OCI-LY1 (cell line): ENCODE measurements at regions not wholly inside any gene's neighbourhood (a gene's known extent, or its start where the extent isn't known, plus 50 kb on each side); places are given as distances from the start of the nearest gene placed in this dataset.

Experiments
- H2AFZ ChIP-seq: fragments of 200-600 bp; sonication (generic), shearing (Covaris generic); 2 replicates; pipeline ENCODE4 v1.6.0; 2014; ENCODE audit warnings: antibody characterized with exemption, mild to moderate bottlenecking, low read length
- H3F3A ChIP-seq: fragments of 200-600 bp; sonication (generic), shearing (Covaris generic); 2 replicates; pipeline ENCODE4 v1.6.0; 2014; ENCODE audit warnings: mild to moderate bottlenecking, antibody characterized with exemption, low read length, moderate library complexity; ENCODE audit not compliant: insufficient read depth
- H3K27ac ChIP-seq: fragments of 200-600 bp; sonication (generic); 2 replicates; pipeline ENCODE4 v1.5.1; 2014; ENCODE audit warnings: low read length, mixed run types, mild to moderate bottlenecking, low read depth; ENCODE audit not compliant: poor library complexity, severe bottlenecking
- H3K27me3 ChIP-seq: fragments of 200-600 bp; sonication (generic); 2 replicates; pipeline ENCODE4 v1.6.0; 2014; ENCODE audit warnings: antibody characterized with exemption, mild to moderate bottlenecking, low read length, moderate library complexity; ENCODE audit not compliant: insufficient read depth
- H3K36me3 ChIP-seq: fragments of 200-600 bp; sonication (generic); 2 replicates; pipeline ENCODE4 v1.6.1; 2014; ENCODE audit warnings: mild to moderate bottlenecking, antibody characterized with exemption, low read length, moderate library complexity, mixed read lengths; ENCODE audit not compliant: insufficient read depth
- H3K4me1 ChIP-seq: fragments of 200-600 bp; sonication (generic); 2 replicates; pipeline ENCODE4 v1.5.1; 2014; ENCODE audit warnings: mild to moderate bottlenecking, low read length, moderate library complexity; ENCODE audit not compliant: insufficient read depth, severe bottlenecking
- H3K4me2 ChIP-seq: fragments of 200-600 bp; sonication (generic), shearing (Covaris generic); 2 replicates; pipeline ENCODE4 v1.6.1; 2014; ENCODE audit warnings: low read length
- H3K4me3 ChIP-seq: fragments of 200-600 bp; sonication (generic); 2 replicates; pipeline ENCODE4 v1.5.1; 2014; ENCODE audit warnings: low read length, low read depth, mild to moderate bottlenecking, mixed read lengths; ENCODE audit not compliant: poor library complexity, severe bottlenecking
- H3K79me2 ChIP-seq: fragments of 200-600 bp; shearing (Covaris generic); 2 replicates; pipeline ENCODE4 v1.6.1; 2016; ENCODE audit warnings: mixed run types, low read length, mixed read lengths; ENCODE audit not compliant: insufficient read depth
- H3K9ac ChIP-seq: fragments of 200-600 bp; sonication (generic), shearing (Covaris generic); 2 replicates; pipeline ENCODE4 v1.6.1; 2014; ENCODE audit warnings: mild to moderate bottlenecking, low read length, mixed read lengths
- H3K9me2 ChIP-seq: fragments of 200-600 bp; sonication (generic), shearing (Covaris generic); 2 replicates; pipeline ENCODE4 v1.6.1; 2014; ENCODE audit warnings: low read depth, mild to moderate bottlenecking, low read length, mixed read lengths
- H3K9me3 ChIP-seq: fragments of 200-600 bp; shearing (Covaris generic); 2 replicates; pipeline ENCODE4 v1.6.1; 2014; ENCODE audit warnings: low read length, mixed read lengths
- H4K20me1 ChIP-seq: fragments of 200-600 bp; sonication (generic), shearing (Covaris generic); 2 replicates; pipeline ENCODE4 v1.6.0; 2016; ENCODE audit warnings: mild to moderate bottlenecking, low read length; ENCODE audit not compliant: insufficient read depth
- EZH2 ChIP-seq: fragments of 200-600 bp; sonication (generic), shearing (Covaris generic); IDR thresholded peaks from 2 replicates; pipeline ENCODE4 v1.8.0; 2017; ENCODE audit warnings: borderline replicate concordance, mixed run types, mild to moderate bottlenecking, antibody characterized with exemption, low read length, moderate library complexity, mixed read lengths
- TF ChIP-seq, protein P1 (sequence below): fragments of 200-600 bp; sonication (generic), shearing (Covaris generic); IDR thresholded peaks from 2 replicates; pipeline ENCODE4 v1.5.1; 2017; ENCODE audit warnings: mild to moderate bottlenecking, antibody characterized with exemption, low read length, moderate library complexity, mixed read lengths

DNA sequence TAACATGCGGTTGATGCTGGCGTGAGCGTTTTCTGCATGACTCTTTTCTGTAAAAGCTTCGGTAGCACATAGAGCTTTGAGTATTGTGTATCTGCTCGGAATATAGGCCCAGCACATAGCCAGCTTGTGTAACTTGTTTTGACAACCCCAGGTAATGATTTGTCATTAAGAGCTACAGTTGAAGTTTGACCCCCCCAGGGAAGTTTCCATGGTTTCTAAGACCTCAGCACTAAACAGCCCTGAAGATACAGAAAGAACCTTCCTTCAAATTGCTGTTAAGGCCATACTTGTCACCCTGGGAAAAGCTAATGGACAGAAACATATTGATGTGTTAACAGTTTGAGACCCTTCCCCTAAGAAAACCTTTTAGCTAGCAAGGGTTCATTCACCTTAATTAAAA, 380.7 kb downstream of the PRDM2 start:
- no peaks in the 10 kb centered on the region for H3K9me3 ChIP-seq
- TF ChIP-seq EZH2 = no peak
- TF ChIP-seq, protein P1, sequence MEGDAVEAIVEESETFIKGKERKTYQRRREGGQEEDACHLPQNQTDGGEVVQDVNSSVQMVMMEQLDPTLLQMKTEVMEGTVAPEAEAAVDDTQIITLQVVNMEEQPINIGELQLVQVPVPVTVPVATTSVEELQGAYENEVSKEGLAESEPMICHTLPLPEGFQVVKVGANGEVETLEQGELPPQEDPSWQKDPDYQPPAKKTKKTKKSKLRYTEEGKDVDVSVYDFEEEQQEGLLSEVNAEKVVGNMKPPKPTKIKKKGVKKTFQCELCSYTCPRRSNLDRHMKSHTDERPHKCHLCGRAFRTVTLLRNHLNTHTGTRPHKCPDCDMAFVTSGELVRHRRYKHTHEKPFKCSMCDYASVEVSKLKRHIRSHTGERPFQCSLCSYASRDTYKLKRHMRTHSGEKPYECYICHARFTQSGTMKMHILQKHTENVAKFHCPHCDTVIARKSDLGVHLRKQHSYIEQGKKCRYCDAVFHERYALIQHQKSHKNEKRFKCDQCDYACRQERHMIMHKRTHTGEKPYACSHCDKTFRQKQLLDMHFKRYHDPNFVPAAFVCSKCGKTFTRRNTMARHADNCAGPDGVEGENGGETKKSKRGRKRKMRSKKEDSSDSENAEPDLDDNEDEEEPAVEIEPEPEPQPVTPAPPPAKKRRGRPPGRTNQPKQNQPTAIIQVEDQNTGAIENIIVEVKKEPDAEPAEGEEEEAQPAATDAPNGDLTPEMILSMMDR = no peak
- H3K27me3 ChIP-seq = no peaks in the 10 kb centered on the region; the same call in 1 of the 2 replicates
- no peaks in the 10 kb centered on the region for H3K4me1 ChIP-seq
- no peak overlapping the region for H2AFZ ChIP-seq
- no peak overlapping the region for H3K4me3 ChIP-seq
- H3F3A ChIP-seq = no peaks in the 10 kb centered on the region
- H3K79me2 ChIP-seq = no peaks in the 10 kb centered on the region
- no peak overlapping the region for H3K27ac ChIP-seq
- no peaks in the 10 kb centered on the region for H4K20me1 ChIP-seq
- no peak overlapping the region for H3K4me2 ChIP-seq
- H3K9me2 ChIP-seq = no peaks in the 10 kb centered on the region
- no peak overlapping the region for H3K9ac ChIP-seq
- no peaks in the 10 kb centered on the region for H3K36me3 ChIP-seq

DNA sequence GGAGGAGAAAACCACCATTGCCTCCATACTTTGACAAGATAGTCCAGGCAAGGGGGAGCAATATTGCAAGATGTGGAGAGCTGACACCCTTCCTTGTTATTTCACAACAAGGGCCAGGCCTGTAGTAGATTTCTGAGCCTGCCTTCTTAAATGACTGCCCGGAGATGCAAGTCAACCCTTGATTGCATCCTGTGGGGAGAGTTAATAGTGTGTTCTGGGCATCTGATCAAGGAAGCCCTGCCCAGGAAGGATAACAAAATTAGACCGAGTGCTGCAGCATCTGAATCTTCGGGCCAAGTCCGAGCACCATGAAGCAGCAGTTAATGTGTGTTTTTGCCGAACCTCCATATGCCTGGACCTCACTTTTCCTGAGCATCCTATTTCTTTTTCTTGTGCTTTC, 382.3 kb downstream of the PRDM2 start:
- Histone ChIP-seq H3K79me2 (no peaks in the 10 kb centered on the region), H4K20me1 (no peaks in the 10 kb centered on the region), H3K9me2 (no peaks in the 10 kb centered on the region), H3K9ac (no peak overlapping the region), H3F3A (no peaks in the 10 kb centered on the region), H3K9me3 (no peaks in the 10 kb centered on the region), H2AFZ (no peak overlapping the region), H3K27me3 (no peaks in the 10 kb centered on the region; the same call in 1 of the 2 replicates), H3K4me1 (no peaks in the 10 kb centered on the region), H3K36me3 (no peaks in the 10 kb centered on the region), H3K4me3 (no peak overlapping the region), H3K27ac (no peak overlapping the region), H3K4me2 (no peak overlapping the region)
- TF ChIP-seq, protein P1 = no peak
- no peak for TF ChIP-seq EZH2

DNA sequence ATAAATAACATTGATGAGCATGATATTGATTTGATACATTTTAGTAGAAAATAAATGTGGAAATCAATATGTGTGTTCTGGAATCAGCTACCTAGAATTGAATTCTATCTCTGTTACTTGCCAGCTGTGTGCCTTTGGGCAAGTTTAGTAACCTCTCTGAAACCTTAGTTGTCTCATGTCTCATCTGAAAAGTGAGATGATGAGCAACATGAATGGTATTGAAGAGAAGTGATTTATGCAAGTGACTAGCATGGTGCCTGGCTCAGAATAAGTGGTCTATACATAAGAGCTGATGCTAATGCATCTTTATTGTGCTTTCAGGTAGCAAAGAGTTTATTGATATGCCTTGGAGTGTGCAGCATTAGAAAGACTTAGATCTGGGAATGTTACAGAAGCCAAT, 383.3 kb downstream of the PRDM2 start:
- no peaks in the 10 kb centered on the region for H3K79me2 ChIP-seq

More for the DNA sequence above, 383.3 kb downstream of the PRDM2 start:
- H3K9me3 ChIP-seq = no peaks in the 10 kb centered on the region
- no peaks in the 10 kb centered on the region; the same call in 1 of the 2 replicates for H3K27me3 ChIP-seq
- no peak overlapping the region for H3K9ac ChIP-seq
- no peaks in the 10 kb centered on the region for H3K36me3 ChIP-seq
- H3K9me2 ChIP-seq = no peaks in the 10 kb centered on the region
- no peak overlapping the region for H3K27ac ChIP-seq
- H3K4me1 ChIP-seq = no peaks in the 10 kb centered on the region
- no peak overlapping the region for H2AFZ ChIP-seq
- TF ChIP-seq, protein P1 = no peak
- TF ChIP-seq EZH2 = no peak
- H3F3A ChIP-seq = no peaks in the 10 kb centered on the region
- no peaks in the 10 kb centered on the region for H4K20me1 ChIP-seq
- H3K4me2 ChIP-seq = no peak overlapping the region
- H3K4me3 ChIP-seq = no peak overlapping the region
